A549 (cell line): ENCODE measurements at regions not wholly inside any gene's neighbourhood (a gene's known extent, or its start where the extent isn't known, plus 50 kb on each side); places are given as distances from the start of the nearest gene placed in this dataset.

ENCODE experiments used
- CTCF ChIP-seq: fragments of >200 bp; sonication (Bioruptor Twin); formaldehyde crosslinking; IDR thresholded peaks from 3 replicates; pipeline ENCODE4 v1.5.1; 2016
- RAD21 ChIP-seq, 2 experiments: fragments of >200 bp in 1 of 2; sonication (Bioruptor Twin) in 1 of 2; formaldehyde crosslinking in 1 of 2; IDR thresholded peaks in 1 of 2; conservative IDR thresholded peaks in 1 of 2; 2 replicates in 1 of 2; 3 replicates in 1 of 2; pipeline ENCODE4 v1.6.1; 2012 to 2018; ENCODE audit warnings: inconsistent platforms in 1 of 2

DNA sequence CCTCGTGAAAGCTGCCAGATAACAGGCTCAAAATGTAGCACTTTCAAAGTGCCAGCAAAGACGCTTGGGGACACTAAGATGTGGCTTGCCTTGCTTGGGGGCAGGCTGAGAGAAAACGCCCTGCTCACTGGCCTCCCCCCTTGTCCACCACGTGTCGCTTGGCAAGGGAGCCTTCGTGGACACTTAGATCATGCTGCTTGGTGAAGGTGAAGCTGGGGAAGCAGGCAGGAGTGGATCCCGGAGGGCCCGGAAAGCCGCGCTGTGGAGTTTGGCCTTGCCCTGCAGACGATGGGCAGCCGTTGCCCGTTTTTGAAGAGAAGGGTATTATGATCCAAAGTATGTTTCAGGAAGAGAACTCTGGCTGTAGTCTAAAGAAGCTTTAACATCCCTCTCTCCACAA, 53.4 kb upstream of the BDKRB2 start:
- no peak for TF ChIP-seq CTCF
- TF ChIP-seq RAD21 (conservative IDR thresholded peaks at IDR 0.05 in 1 of 2, IDR thresholded peaks at IDR 0.05 in 1 of 2), result no peak
